ENCODE measurements at regions not wholly inside any gene's neighbourhood (a gene's known extent, or its start where the extent isn't known, plus 50 kb on each side); places are given as distances from the start of the nearest gene placed in this dataset.

DNA sequence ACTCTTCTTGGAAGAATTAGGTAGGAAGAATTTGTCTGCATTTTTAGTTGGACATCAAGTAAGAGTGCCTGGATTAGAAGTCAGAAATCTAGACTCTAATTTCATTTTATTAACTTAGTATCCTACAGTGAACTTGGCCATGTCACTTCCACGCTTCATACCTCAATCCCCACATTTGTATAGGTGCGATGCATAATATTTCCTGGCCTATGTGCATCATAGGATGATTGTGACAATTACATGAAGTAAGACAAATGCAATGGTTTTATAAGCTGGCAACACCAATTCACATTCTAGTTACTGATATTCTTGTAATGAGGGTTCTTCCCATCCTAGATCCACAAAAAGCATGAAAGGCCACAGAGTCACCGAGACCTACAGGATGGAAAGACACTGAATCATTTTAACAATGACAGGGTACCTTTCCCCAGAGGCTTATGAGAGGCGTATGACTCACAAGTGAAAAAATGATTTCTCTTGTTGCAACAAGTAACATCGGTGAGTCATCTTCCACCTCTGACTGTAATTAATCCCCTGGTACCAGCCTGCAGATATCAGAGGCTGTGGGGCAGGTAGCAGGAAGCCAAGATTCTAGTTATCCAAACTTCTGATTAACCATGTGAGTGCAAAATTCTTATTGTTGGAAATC, 56.0 kb upstream of the OR5AK2 start:
- DNase-seq, result no peak

GRCh38 chr11:56923116-56923515, 65.6 kb upstream of the OR5AK2 start:
- no peak for DNase-seq

- DNase-seq, result no peak
Measured at GRCh38 chr11:56922421-56922820, 66.3 kb upstream of the OR5AK2 start.

- DNase-seq, result no peak
Measured at GRCh38 chr11:56917708-56918400, 70.9 kb upstream of the OR5AK2 start.

GRCh38 chr11:56916587-56916986, 72.1 kb upstream of the OR5AK2 start:
- DNase-seq, result no peak

DNA sequence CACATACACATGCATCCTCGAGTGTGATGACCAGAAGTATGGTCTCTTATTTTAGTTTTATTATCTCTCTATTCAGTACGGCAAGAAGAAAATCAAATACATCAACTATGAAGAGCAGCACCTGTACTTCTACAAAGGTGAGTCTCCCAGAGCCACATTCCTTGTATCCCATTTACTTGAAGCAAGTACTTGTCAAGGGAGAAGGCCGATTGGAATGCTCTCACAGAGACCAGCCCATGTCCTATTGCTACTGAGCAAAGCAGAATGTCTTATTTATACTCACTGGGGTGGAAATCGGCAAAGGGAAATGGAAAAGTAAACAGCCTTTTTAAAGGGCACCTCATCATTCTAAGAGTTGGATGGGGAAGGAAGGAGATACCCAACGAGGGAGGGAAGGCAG, 72.6 kb upstream of the OR5AK2 start:
- no peak for DNase-seq

DNA sequence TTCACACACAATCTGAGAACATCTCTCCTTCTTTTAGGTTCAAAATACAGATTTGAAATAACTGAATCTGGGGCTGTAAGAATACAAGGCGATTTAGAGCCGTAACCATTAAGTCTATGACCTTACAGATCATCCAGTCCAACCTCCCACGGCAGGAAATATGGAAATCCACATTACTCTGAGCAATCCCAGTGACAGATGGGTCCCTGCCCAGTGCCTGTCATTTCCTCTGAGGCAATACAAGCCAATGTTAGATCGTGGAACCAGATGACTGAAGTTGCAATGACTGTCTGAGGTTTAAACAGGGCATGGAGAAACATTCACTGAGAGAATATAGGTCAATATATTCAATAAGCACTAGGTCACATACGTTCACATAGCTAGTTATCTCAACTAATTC, 77.4 kb upstream of the OR5AK2 start:
- no peak for DNase-seq

- DNase-seq, result no peak
Measured at GRCh38 chr11:56910785-56911184, 77.9 kb upstream of the OR5AK2 start.

DNA sequence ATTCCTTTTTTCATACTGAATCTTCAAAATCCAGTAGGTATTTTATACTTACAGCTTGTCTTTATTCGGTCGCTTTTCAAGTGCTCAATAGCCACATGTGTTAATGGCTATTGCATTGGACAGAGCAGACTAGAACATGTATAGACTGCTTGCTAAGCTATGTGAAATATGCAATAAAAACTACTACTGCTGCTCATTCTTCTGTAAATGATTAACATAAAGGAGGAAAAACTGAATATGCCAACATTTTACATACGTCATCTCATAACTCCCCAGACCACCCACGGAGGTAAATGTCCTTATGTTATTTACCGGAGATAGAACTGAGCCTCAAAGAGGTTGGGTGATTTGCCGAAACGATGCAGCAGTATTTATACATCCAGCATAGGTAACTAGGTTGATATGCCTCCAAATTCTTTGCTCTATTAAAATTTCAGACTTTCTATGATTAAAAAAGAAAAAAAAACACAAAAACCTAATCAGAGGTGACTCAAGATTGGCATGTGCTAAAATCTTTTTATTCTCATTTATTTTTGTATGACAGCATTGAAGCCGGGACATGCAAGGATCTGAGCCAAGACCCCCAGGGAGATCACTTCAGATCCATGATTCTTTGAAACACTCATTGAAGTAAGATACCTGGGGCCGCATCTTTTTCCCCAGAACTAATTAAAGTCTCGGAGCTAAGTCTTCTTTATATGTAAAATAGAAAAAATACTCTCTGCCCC, 78.5 kb upstream of the OR5AK2 start:
- DNase-seq, result no peak

DNA sequence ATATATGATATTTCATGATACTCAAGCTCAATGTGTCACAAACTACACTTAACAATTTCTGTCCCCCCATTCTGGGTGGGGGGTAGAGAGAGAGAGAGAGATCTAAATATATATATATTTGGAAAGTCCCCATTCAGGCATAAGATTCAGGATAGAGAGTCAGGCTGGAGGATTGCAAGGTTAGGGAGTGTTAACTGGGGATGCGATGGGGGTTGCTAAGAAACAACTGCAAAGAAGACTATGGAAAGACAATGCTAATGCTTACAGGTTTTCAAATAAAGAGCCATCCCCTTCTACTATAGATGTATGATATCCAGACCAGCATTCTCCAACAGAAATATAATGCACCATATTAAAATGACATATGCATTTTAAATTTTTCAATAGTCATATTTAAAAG, 79.2 kb upstream of the OR5AK2 start:
- DNase-seq, result no peak

- no peak for DNase-seq
Measured at GRCh38 chr11:56909080-56909479, 79.6 kb upstream of the OR5AK2 start.

DNA sequence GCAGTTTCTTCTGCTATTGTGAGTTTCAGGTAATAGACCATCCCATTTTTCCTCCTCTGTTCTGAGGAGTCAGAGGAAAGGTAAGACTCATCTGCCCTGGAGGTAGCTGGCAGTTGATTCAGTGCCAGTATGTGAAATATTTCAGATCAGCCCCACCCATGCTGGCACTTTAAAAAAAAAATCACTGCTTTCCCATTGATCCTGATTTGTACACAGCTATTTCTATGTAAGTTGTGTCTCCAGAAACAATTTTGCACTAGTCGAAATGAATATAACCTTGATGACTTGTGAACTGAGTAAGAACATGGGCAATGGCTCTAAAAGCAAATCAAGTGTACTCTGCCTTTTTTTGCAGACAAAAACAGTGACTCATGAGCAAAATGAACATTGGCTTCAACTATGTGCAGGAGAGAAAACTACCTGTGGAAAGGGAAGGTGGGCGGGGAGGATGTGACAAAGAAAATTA, 82.0 kb upstream of the OR5AK2 start:
- DNase-seq, result no peak

GRCh38 chr11:56905936-56906335, 82.8 kb upstream of the OR5AK2 start:
- DNase-seq, result no peak

- DNase-seq, result no peak
Measured at GRCh38 chr11:56905442-56905841, 83.3 kb upstream of the OR5AK2 start.

- no peak for DNase-seq
Measured at GRCh38 chr11:56898856-56899255, 89.9 kb upstream of the OR5AK2 start.

DNA sequence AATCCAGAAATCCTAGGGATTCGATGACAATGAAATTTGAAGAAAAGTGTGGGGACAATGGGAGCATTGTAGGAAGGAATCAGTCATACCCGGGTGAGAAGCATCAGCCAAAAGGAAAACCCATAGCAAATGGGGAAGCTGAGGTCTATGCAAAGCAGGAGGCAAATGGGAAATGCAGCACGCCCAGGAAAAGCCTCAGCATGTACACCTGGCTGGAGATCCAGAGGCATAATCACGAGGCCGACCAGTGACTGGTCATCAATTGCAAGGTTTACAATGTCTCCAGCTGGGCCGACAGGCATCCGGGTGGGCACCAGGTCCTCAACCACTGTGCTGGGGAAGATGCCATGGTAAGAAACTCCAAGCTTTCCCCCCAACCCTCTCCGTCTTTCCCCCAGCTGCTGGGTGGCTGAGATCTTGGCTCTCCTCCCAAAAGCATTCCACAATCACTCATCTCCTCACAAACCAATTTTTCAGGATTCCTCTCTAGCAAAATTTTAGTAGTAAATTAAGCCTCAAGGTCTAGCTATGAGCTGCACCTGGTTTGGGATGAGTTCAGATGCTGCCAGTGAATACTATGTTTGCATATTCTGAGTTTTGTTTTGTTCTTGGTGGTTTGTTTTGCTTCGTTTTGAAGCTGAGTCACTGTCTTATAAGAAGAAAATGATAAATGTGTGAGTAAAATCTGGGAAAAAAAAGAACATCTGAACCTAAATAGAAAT, 98.0 kb upstream of the OR5AK2 start:
- DNase-seq, result no peak

GRCh38 chr11:56889986-56890385, 98.7 kb upstream of the OR5AK2 start:
- DNase-seq, result no peak

DNA sequence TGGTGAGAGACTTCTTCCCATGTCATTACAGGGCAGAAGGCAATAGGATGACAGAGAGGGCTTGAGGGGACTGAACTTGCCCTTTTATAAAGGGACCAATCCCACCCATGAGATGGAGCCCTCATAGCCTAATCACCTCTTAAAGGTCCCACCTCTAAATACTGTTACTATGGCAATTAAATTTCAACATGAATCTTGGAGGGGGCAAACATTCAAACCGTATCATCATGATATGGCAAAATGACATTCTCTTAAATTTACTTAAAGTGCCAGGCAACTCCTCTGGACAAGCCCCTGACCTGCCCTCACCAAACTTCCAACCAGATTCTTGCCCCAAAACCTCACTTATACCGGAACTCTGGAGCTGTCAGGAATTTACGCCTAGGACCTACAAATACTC, 100.8 kb upstream of the OR5AK2 start:
- DNase-seq, result no peak

DNA sequence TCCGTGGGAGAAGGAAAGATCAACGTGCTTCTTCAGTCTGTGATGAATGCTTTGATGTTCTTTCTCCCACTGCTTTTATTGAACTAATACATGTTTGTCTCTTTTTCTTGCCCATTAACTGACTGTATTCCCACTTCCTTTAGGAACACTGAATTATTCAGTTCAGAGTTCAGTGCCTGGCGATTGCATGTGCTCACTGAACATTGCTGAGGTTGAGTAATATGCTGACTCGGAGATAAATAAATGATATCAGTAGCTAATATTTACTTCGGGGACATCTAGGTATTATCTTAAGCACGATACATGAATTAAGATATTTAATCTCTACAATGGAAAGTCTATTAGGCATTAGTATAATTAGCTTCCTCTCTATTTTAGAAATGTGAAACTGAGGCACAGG, 102.3 kb upstream of the OR5AK2 start:
- DNase-seq, result no peak

DNA sequence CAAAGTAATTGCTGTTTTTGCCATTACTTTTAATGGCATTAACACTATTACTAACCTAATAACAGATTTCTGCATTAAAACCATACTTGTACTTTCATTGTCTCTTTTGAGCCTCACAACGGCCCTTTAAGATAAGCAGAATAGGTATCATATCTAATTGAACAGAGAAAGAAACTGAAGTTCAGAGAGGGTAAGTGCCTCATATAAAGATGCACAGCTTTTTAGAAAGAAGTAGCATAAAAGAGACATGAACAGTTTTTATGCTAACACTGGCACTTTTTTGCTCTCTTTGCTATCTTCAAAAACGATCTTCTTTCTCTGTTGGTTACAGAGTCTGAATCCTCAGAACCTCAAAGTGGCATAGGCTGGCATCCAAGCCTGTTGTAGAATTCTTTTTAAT, 102.9 kb upstream of the OR5AK2 start:
- DNase-seq, result no peak

DNA sequence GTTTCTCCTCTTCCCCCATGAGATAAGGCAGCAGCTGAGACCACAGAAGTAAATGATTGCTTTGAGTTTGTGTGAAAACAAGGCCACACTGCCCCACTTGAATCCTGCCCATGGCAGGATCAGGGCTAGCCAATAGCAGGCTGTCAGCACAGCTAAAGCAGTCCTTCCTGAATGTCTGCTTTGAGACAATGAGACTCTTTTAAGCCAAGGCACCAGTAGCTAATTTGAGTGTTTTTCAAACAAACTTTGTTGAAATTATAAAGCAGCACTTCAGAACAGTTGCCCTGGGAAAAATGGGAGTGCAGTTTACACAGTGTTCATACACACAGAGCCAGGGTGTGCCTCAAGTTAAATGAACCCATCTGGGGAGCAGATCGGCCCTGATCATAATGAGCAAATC, 103.5 kb upstream of the OR5AK2 start:
- DNase-seq, result no peak

- no peak for DNase-seq
Measured at GRCh38 chr11:56883371-56883987, 105.2 kb upstream of the OR5AK2 start.

Measured in activated naive CD4-positive, alpha-beta T cell treated with Interleukin-2 at 50 U/mL for 16 hours (primary cell).